Smooth muscle cell (in vitro differentiated cells): ENCODE measurements at regions not wholly inside any gene's neighbourhood (a gene's known extent, or its start where the extent isn't known, plus 50 kb on each side); places are given as distances from the start of the nearest gene placed in this dataset.

ENCODE experiments used
- DNase-seq: peaks from one replicate; lab custom pipeline; 2025; ENCODE audit not compliant: unreplicated experiment; lab: John Stamatoyannopoulos, UW
- H2AFZ ChIP-seq: fragments of 200-600 bp; sonication (generic); 2 replicates; pipeline ENCODE4 v1.6.0; 2016; ENCODE audit warnings: antibody characterized with exemption, low read depth, mild to moderate bottlenecking
- H3F3A ChIP-seq: fragments of 200-600 bp; sonication (generic); 2 replicates; pipeline ENCODE4 v1.6.0; 2017; ENCODE audit warnings: antibody characterized with exemption, low read depth
- H3K27ac ChIP-seq: fragments of 200-600 bp; sonication (generic); 2 replicates; pipeline ENCODE4 v1.5.1; 2016; ENCODE audit warnings: low read depth, mild to moderate bottlenecking
- H3K27me3 ChIP-seq: fragments of 200-600 bp; sonication (generic); 2 replicates; pipeline ENCODE4 v1.6.1; 2016; ENCODE audit warnings: low read depth, mild to moderate bottlenecking
- H3K36me3 ChIP-seq: fragments of 200-600 bp; sonication (generic); 2 replicates; pipeline ENCODE4 v1.5.1; 2016; ENCODE audit warnings: low read depth
- H3K4me1 ChIP-seq: fragments of 200-600 bp; sonication (generic); 2 replicates; pipeline ENCODE4 v1.5.1; 2016; ENCODE audit warnings: low read depth
- H3K4me2 ChIP-seq: fragments of 200-600 bp; sonication (generic); 2 replicates; pipeline ENCODE4 v1.6.0; 2016; ENCODE audit warnings: mild to moderate bottlenecking
- H3K4me3 ChIP-seq: fragments of 200-600 bp; sonication (generic); 2 replicates; pipeline ENCODE4 v1.5.1; 2016; ENCODE audit warnings: mild to moderate bottlenecking
- H3K79me2 ChIP-seq: fragments of 200-600 bp; sonication (generic); 2 replicates; pipeline ENCODE4 v1.6.0; 2016; ENCODE audit warnings: low read depth, mild to moderate bottlenecking
- H3K9ac ChIP-seq: fragments of 200-600 bp; sonication (generic); 2 replicates; pipeline ENCODE4 v1.6.0; 2016; ENCODE audit warnings: low read depth
- H3K9me3 ChIP-seq: fragments of 200-600 bp; sonication (generic); replicated peaks from 2 replicates; pipeline ENCODE4 v1.5.1; 2016; ENCODE audit warnings: low read depth
- H4K20me1 ChIP-seq: fragments of 200-600 bp; sonication (generic); 2 replicates; pipeline ENCODE4 v1.6.0; 2016; ENCODE audit warnings: low read depth
- CTCF ChIP-seq: fragments of 200-600 bp; sonication (generic); IDR thresholded peaks from 2 replicates; pipeline ENCODE4 v1.5.1; 2017; ENCODE audit warnings: borderline replicate concordance, mild to moderate bottlenecking, antibody characterized with exemption; ENCODE audit not compliant: insufficient read depth, poor library complexity, severe bottlenecking
- WGBS: methylation state at CpG from one replicate; pipeline ENCODE4 v1.1.7; 2016; ENCODE audit warnings: low lambda C conversion rate; 5-methylcytosine and 5-hydroxymethylcytosine counted together

- no peak overlapping the region for H3K27ac ChIP-seq
These were observed 79.9 kb upstream of the LHX5 start for GRCh38 chr12:113551563-113551962.

GRCh38 chr12:113548467-113548866 is 76.8 kb upstream of the LHX5 start:
- H3K4me1 ChIP-seq = no peaks in the 10 kb centered on the region
- H3K4me3 ChIP-seq = no peak overlapping the region
- no peaks in the 10 kb centered on the region for H3F3A ChIP-seq
- H3K79me2 ChIP-seq = no peaks in the 10 kb centered on the region
- WGBS = 89% methylated on average over 2 of the region's 2 CpGs
- no peaks in the 10 kb centered on the region for H4K20me1 ChIP-seq
- H3K4me2 ChIP-seq = no peak overlapping the region
- no peaks in the 10 kb centered on the region for H3K36me3 ChIP-seq
- no peaks in the 10 kb centered on the region for H3K9me3 ChIP-seq
- no peak overlapping the region for H3K9ac ChIP-seq
- H3K27me3 ChIP-seq = no peaks in the 10 kb centered on the region
- no peak overlapping the region for H2AFZ ChIP-seq
- DNase-seq = no peak
- no peak overlapping the region for H3K27ac ChIP-seq
- TF ChIP-seq CTCF = no peak

More at GRCh38 chr12:113551563-113551962, 79.9 kb upstream of the LHX5 start:
- H3K9ac ChIP-seq = no peak overlapping the region
- H3F3A ChIP-seq = no peaks in the 10 kb centered on the region
- no peaks in the 10 kb centered on the region for H3K36me3 ChIP-seq
- TF ChIP-seq CTCF = no peak
- 87% methylated on average over 4 of the region's 4 CpGs for WGBS
- H3K27me3 ChIP-seq = no peaks in the 10 kb centered on the region
- DNase-seq = no peak
- H3K4me3 ChIP-seq = no peak overlapping the region
- H2AFZ ChIP-seq = no peak overlapping the region
- no peaks in the 10 kb centered on the region for H3K4me1 ChIP-seq
- no peaks in the 10 kb centered on the region for H3K9me3 ChIP-seq
- no peaks in the 10 kb centered on the region for H3K79me2 ChIP-seq
- H3K4me2 ChIP-seq = no peak overlapping the region
- no peaks in the 10 kb centered on the region for H4K20me1 ChIP-seq

GRCh38 chr12:113546916-113547863 is 75.5 kb upstream of the LHX5 start:
- Histone ChIP-seq H3F3A (no peaks in the 10 kb centered on the region), H3K36me3 (no peaks in the 10 kb centered on the region), H3K79me2 (no peaks in the 10 kb centered on the region), H2AFZ (no peak overlapping the region), H3K4me2 (no peak overlapping the region), H3K4me1 (no peaks in the 10 kb centered on the region), H3K9me3 (no peaks in the 10 kb centered on the region), H3K27me3 (no peaks in the 10 kb centered on the region), H3K4me3 (no peak overlapping the region), H3K27ac (no peak overlapping the region), H4K20me1 (no peaks in the 10 kb centered on the region), H3K9ac (no peak overlapping the region)
- no peak for DNase-seq
- 68% methylated on average over 10 of the region's 18 CpGs for WGBS
- no peak for TF ChIP-seq CTCF

- Histone ChIP-seq H2AFZ (no peak overlapping the region), H3K4me1 (no peaks in the 10 kb centered on the region), H3K27me3 (peaks cover 16% of the 10 kb centered on the region), H3F3A (no peaks in the 10 kb centered on the region), H3K27ac (no peak overlapping the region), H3K36me3 (no peaks in the 10 kb centered on the region), H4K20me1 (no peaks in the 10 kb centered on the region), H3K79me2 (no peaks in the 10 kb centered on the region), H3K9me3 (no peaks in the 10 kb centered on the region), H3K9ac (no peak overlapping the region), H3K4me3 (no peak overlapping the region), H3K4me2 (no peak overlapping the region)
- DNase-seq = no peak
- no peak for TF ChIP-seq CTCF
- 74% methylated on average over 6 of the region's 6 CpGs for WGBS
These were observed 66.0 kb upstream of the LHX5 start for GRCh38 chr12:113537751-113538087.
